Activated CD4-positive, CD25-positive, alpha-beta regulatory T cell treated with anti-CD3 and anti-CD28 coated beads, Interleukin-2, amount 50 U/mL, for 72 hours (primary cell): ENCODE measurements at regions not wholly inside any gene's neighbourhood (a gene's known extent, or its start where the extent isn't known, plus 50 kb on each side); places are given as distances from the start of the nearest gene placed in this dataset.
"Not testable (repeated sequence)": the region's sequence is repeated elsewhere in the genome, so short reads cannot be mapped to it uniquely, and the experiment has no call there.

Source experiments
- DNase-seq: peaks from one replicate; pipeline ENCODE4 v3.0.0; 2021

GRCh38 chr5:8491254-8491653 lies 622.3 kb downstream of the MTRR start:
- DNase-seq = no peak

- DNase-seq = no peak
Observed at GRCh38 chr5:8493176-8493575, 624.2 kb downstream of the MTRR start.

GRCh38 chr5:8500426-8500825 lies 631.5 kb downstream of the MTRR start:
- no peak for DNase-seq

GRCh38 chr5:8505196-8505595 lies 636.2 kb downstream of the MTRR start:
- no peak for DNase-seq

- no peak for DNase-seq
Observed at GRCh38 chr5:8508231-8508630, 639.3 kb downstream of the MTRR start.

- no peak for DNase-seq
Observed at GRCh38 chr5:8516356-8516755, 647.4 kb downstream of the MTRR start.

GRCh38 chr5:8517456-8517855 lies 648.5 kb downstream of the MTRR start:
- DNase-seq = no peak

GRCh38 chr5:8520917-8521316 lies 652.0 kb downstream of the MTRR start:
- DNase-seq = no peak

- no peak for DNase-seq
Observed at GRCh38 chr5:8521991-8522390, 653.0 kb downstream of the MTRR start.

- DNase-seq = no peak
Observed at GRCh38 chr5:8522646-8523045, 653.7 kb downstream of the MTRR start.

GRCh38 chr5:8523501-8523900 lies 654.6 kb downstream of the MTRR start:
- DNase-seq = no peak

- DNase-seq = no peak
Observed at GRCh38 chr5:8525819-8526218, 656.9 kb downstream of the MTRR start.

GRCh38 chr5:8528106-8528505 lies 659.2 kb downstream of the MTRR start:
- no peak for DNase-seq

- no peak for DNase-seq
Observed at GRCh38 chr5:8538821-8539220, 669.9 kb downstream of the MTRR start.

GRCh38 chr5:8540317-8540716 lies 671.4 kb downstream of the MTRR start:
- no peak for DNase-seq

- DNase-seq = no peak
Observed at GRCh38 chr5:8550921-8551320, 682.0 kb downstream of the MTRR start.

- no peak for DNase-seq
Observed at GRCh38 chr5:8553364-8553763, 684.4 kb downstream of the MTRR start.

- no peak for DNase-seq
Observed at GRCh38 chr5:8557728-8558127, 688.8 kb downstream of the MTRR start.

- no peak for DNase-seq
Observed at GRCh38 chr5:8560776-8561175, 691.8 kb downstream of the MTRR start.

- no peak for DNase-seq
Observed at GRCh38 chr5:8561224-8561840, 692.4 kb downstream of the MTRR start.

- no peak for DNase-seq
Observed at GRCh38 chr5:8561854-8562253, 692.9 kb downstream of the MTRR start.

GRCh38 chr5:8563540-8563939 lies 694.6 kb downstream of the MTRR start:
- not testable (repeated sequence) for DNase-seq

GRCh38 chr5:8568858-8569257 lies 699.9 kb downstream of the MTRR start:
- DNase-seq = no peak

- no peak for DNase-seq
Observed at GRCh38 chr5:8570528-8570927, 701.6 kb downstream of the MTRR start.

- no peak for DNase-seq
Observed at GRCh38 chr5:8576178-8576577, 707.2 kb downstream of the MTRR start.

GRCh38 chr5:8577792-8578191 lies 708.8 kb downstream of the MTRR start:
- no peak for DNase-seq
